T-cell (primary cell): ENCODE measurements at regions not wholly inside any gene's neighbourhood (a gene's known extent, or its start where the extent isn't known, plus 50 kb on each side); places are given as distances from the start of the nearest gene placed in this dataset.

Experiments
- ATAC-seq, 4 experiments: fragments of 200-7000 bp in 3 of 4; fragments of 150-1000 bp in 1 of 4; cut with Tn5 transposase; replicated peaks in 1 of 4; 1 replicate in 3 of 4; 2 replicates in 1 of 4; pipeline ENCODE4 v1.10.0; 2021; ENCODE audit warnings: moderate library complexity in 3 of 4, mild to moderate bottlenecking in 2 of 4, moderate number of reproducible peaks in 1 of 4
- CTCF ChIA-PET, 2 donors: fragments of 300-600 bp; sonication (Branson Sonifier 250); formaldehyde crosslinking; loops; one replicate each; lab custom pipeline; 2022; ENCODE audit warnings: antibody characterized with exemption in 2 of 2; lab: Charles Lee
- POLR2A ChIA-PET, 2 donors: fragments of 300-600 bp; sonication (Branson Sonifier 250); formaldehyde crosslinking; loops; one replicate each; lab custom pipeline; 2022; ENCODE audit warnings: antibody characterized with exemption in 2 of 2; lab: Charles Lee
- DNase-seq, 35 experiments: peaks; one replicate each; pipeline versions ENCODE4 v3.0.0 to v3.0.0-alpha.2; 2013 to 2023
- H3K27ac ChIP-seq: one replicate; pipeline ENCODE4 v1.5.1; 2013; ENCODE audit warnings: low read length
- H3K27me3 ChIP-seq, 2 experiments: replicated peaks in 1 of 2; 1 replicate in 1 of 2; 2 replicates in 1 of 2; pipeline versions ENCODE4 v1.6.1 to v1.7.0; 2013; ENCODE audit warnings: low read length in 1 of 2, mixed read lengths in 1 of 2; ENCODE audit not compliant: control insufficient read depth in 2 of 2, insufficient read depth in 2 of 2; ENCODE audit errors: extremely low read depth in 1 of 2
- H3K36me3 ChIP-seq, 2 donors: 1 replicate in 1 of 2; 2 replicates in 1 of 2; pipeline versions ENCODE4 v1.6.1 to v1.7.0; 2013; ENCODE audit warnings: low read length in 1 of 2; ENCODE audit not compliant: control insufficient read depth in 2 of 2, insufficient read depth in 1 of 2; ENCODE audit errors: extremely low read depth in 1 of 2
- H3K4me1 ChIP-seq, 2 experiments: 1 replicate in 1 of 2; 2 replicates in 1 of 2; pipeline versions ENCODE4 v1.6.1 to v1.7.0; 2013; ENCODE audit warnings: low read length in 2 of 2, mixed read lengths in 1 of 2; ENCODE audit not compliant: insufficient read depth in 2 of 2, control insufficient read depth in 1 of 2; ENCODE audit errors: extremely low read depth in 1 of 2
- H3K4me3 ChIP-seq, 2 donors: 1 replicate in 1 of 2; 2 replicates in 1 of 2; pipeline versions ENCODE4 v1.5.1 to v1.7.0; 2013; ENCODE audit warnings: mild to moderate bottlenecking in 2 of 2, low read length in 1 of 2, moderate library complexity in 1 of 2; ENCODE audit not compliant: control insufficient read depth in 1 of 2; ENCODE audit errors: extremely low read depth in 1 of 2
- H3K9me3 ChIP-seq: 2 replicates; pipeline ENCODE4 v1.7.0; 2013
- H3K27ac Mint-ChIP-seq, 2 donors: one replicate each; pipeline ENCODE4 v1.8.0; 2020 to 2021; ENCODE audit warnings: mild to moderate bottlenecking in 2 of 2, mixed read lengths in 2 of 2
- H3K27me3 Mint-ChIP-seq, 2 donors: one replicate each; pipeline ENCODE4 v1.8.0; 2021 to 2022; ENCODE audit warnings: mixed read lengths in 2 of 2
- H3K36me3 Mint-ChIP-seq: one replicate; pipeline ENCODE4 v1.8.0; 2021; ENCODE audit warnings: mixed read lengths
- H3K4me1 Mint-ChIP-seq, 3 donors: one replicate each; pipeline ENCODE4 v1.8.0; 2020 to 2022; ENCODE audit warnings: mixed read lengths in 3 of 3, mild to moderate bottlenecking in 1 of 3
- H3K4me3 Mint-ChIP-seq, 3 donors: one replicate each; pipeline ENCODE4 v1.8.0; 2020 to 2022; ENCODE audit warnings: mild to moderate bottlenecking in 3 of 3, mixed read lengths in 3 of 3, moderate library complexity in 3 of 3
- H3K9me3 Mint-ChIP-seq, 3 donors: one replicate each; pipeline ENCODE4 v1.8.0; 2020 to 2022; ENCODE audit warnings: mixed read lengths in 3 of 3
- WGBS: methylation state at CpG from one replicate; pipeline ENCODE4 v1.1.5; 2013; ENCODE audit warnings: missing lambda C conversion rate; ENCODE audit not compliant: insufficient coverage; 5-methylcytosine and 5-hydroxymethylcytosine counted together

DNA sequence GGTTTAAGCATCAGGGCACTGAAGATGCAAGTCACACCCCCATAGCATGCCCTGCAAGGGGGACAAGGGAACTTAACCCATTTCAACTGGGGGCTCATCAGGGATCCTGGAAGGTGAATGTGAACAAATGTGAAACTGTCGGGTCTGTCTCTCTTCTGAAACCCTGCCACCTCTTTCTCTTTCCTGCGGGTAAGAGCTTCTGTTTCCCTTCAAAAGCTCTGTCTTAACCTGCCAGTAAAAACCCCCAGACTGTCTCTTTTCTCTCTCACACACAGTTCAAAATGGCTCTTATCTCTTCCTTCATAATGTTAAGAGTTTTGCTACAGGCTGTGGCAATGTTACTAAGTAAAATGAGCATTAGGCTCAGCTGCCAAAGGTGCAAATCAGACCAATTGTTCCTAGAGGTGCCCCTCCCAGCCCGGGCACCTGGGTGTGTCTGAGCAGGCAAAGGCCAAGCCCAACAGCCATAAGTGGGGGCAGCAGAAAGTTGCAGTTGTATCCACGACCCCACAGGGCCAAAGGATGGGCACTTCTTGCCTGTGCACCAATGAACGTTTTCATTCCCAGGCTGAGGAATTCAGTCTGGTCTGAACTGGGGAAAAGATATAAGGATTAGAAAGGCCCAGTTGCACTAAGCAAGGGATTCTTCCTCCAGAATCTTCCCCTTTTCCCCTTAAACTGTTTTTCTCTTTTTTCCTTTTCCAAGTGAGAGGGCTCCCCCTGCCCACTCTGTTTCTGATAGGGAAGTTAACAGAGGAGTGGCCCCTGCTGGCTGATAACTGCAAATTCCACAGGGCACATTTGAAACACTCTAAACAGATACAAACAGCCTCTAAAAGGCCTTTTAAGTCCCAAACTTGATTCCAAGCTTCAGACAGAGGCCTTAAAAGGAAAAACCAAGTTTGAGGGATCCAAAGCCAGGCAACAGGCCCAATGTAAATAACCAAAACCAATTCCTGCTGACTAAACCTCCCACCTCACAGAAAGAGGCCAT lies 113.8 kb upstream of the EPHA6 start:
- H3K27ac ChIP-seq: no peak overlapping the region
- H3K4me1 Mint-ChIP-seq: no peaks in the 10 kb centered on the region
- H3K4me3 Mint-ChIP-seq: no peak overlapping the region
- ATAC-seq (no peak), DNase-seq (no peak)
- WGBS: 82% methylated on average over 5 of the region's 5 CpGs
- H3K36me3 ChIP-seq: no peaks in the 10 kb centered on the region
- H3K36me3 Mint-ChIP-seq: no peaks in the 10 kb centered on the region
- peaks cover 14 to 29% (median 18%) of the 10 kb centered on the region in 3 donors for H3K9me3 Mint-ChIP-seq
- H3K4me3 ChIP-seq: no peak overlapping the region
- H3K27me3 Mint-ChIP-seq: no peaks in the 10 kb centered on the region
- no peaks in the 10 kb centered on the region for H3K27me3 ChIP-seq
- H3K27ac Mint-ChIP-seq: no peak overlapping the region
- POLR2A ChIA-PET: no interaction called here
- no peaks in the 10 kb centered on the region for H3K9me3 ChIP-seq
- H3K4me1 ChIP-seq: no peaks in the 10 kb centered on the region
- CTCF ChIA-PET: no interaction called here

DNA sequence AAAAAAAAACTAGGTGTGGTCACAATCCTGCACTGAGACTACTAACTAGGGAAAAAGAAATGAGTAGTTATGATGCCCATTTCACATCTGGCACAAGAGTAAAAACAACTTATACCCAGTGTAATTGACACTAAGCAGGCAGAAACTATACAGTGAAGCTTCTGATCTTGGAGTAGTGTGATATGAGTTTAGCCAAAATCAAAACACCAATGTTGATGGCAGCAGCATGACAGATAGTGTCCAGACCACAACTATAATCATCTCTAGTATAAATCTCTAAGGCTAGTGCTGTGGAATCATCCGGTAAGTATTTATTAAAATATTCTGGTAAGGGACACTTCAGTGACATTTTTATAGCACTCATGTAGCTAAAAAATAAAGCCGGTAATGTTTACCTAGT lies 108.5 kb upstream of the EPHA6 start:
- Mint-ChIP-seq H3K36me3 (no peaks in the 10 kb centered on the region), H3K27me3 (no peaks in the 10 kb centered on the region), H3K27ac (no peak overlapping the region), H3K4me1 (no peaks in the 10 kb centered on the region), H3K4me3 (no peak overlapping the region), H3K9me3 (peaks cover 4 to 11% (median 8%) of the 10 kb centered on the region in 3 donors)
- no peak for ATAC-seq
- ChIA-PET POLR2A (no interaction called here), CTCF (no interaction called here)
- H3K4me3 ChIP-seq: no peak overlapping the region
- H3K4me1 ChIP-seq: no peaks in the 10 kb centered on the region
- no peak overlapping the region for H3K27ac ChIP-seq
- H3K27me3 ChIP-seq: no peaks in the 10 kb centered on the region
- DNase-seq: no peak
- no CpG with 5 or more reads among the region's 2 CpGs for WGBS
- H3K9me3 ChIP-seq: peaks cover 2% of the 10 kb centered on the region
- no peaks in the 10 kb centered on the region for H3K36me3 ChIP-seq

DNA sequence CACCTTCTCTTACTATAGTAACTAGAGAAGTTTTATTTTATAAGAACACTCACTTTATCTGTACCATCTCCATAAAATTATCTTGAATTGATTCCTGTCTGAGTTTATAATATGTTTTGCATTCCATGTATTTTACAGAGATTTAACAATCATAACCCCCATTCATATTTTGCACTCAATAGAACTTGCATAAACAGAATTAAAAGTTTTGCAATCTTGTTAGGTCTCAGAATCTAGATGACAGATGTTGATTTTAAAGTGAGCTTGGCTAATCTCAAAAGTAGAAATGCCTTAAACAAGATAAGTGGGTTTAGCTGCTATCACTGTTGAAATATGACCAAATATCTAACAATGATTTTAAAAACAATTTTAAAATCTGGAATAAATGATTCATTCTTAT lies 107.9 kb upstream of the EPHA6 start:
- Mint-ChIP-seq H3K27me3 (no peaks in the 10 kb centered on the region), H3K27ac (no peak overlapping the region), H3K4me3 (no peak overlapping the region), H3K4me1 (no peaks in the 10 kb centered on the region), H3K36me3 (no peaks in the 10 kb centered on the region), H3K9me3 (peaks cover 4 to 11% (median 8%) of the 10 kb centered on the region in 3 donors)
- no peak for ATAC-seq
- Histone ChIP-seq H3K4me3 (no peak overlapping the region), H3K27me3 (no peaks in the 10 kb centered on the region), H3K27ac (no peak overlapping the region), H3K4me1 (no peaks in the 10 kb centered on the region), H3K36me3 (no peaks in the 10 kb centered on the region), H3K9me3 (peaks cover 2% of the 10 kb centered on the region)
- ChIA-PET POLR2A (no interaction called here), CTCF (no interaction called here)
- no peak for DNase-seq

DNA sequence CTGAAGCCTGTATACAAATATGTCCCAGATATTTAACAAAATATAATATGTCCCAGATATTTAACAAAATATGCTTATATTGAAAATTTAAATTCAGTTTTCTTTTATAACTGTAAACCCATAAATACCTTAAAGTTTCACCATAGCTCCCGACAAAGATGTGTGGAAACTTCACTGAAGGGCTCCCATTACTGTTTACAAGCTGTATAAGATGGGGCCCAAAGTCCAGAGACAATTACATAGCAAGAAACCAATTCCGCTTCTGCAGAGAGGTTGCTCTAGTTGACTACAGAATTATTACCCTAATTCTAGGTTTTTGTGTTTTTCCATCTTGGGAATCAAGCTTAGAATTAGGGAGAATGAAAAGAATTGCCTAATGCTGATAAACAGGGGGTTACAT lies 102.6 kb upstream of the EPHA6 start:
- Mint-ChIP-seq H3K4me1 (no peaks in the 10 kb centered on the region), H3K27me3 (no peaks in the 10 kb centered on the region), H3K36me3 (no peaks in the 10 kb centered on the region), H3K27ac (no peak overlapping the region), H3K9me3 (peaks cover 3 to 21% (median 4%) of the 10 kb centered on the region in 3 donors), H3K4me3 (no peak overlapping the region)
- no peak for ATAC-seq
- Histone ChIP-seq H3K4me3 (no peak overlapping the region), H3K27me3 (no peaks in the 10 kb centered on the region), H3K9me3 (peaks cover 4% of the 10 kb centered on the region), H3K27ac (no peak overlapping the region), H3K36me3 (no peaks in the 10 kb centered on the region), H3K4me1 (no peaks in the 10 kb centered on the region)
- no CpG with 5 or more reads among the region's 2 CpGs for WGBS
- POLR2A ChIA-PET: interaction anchor here in 1 of 2 donors (0.7 kb wide), 1 partner anchor 14 kb away, joined by 3 read pairs; no protein-coding TSS in a partner anchor
- CTCF ChIA-PET: no interaction called here
- no peak for DNase-seq

DNA sequence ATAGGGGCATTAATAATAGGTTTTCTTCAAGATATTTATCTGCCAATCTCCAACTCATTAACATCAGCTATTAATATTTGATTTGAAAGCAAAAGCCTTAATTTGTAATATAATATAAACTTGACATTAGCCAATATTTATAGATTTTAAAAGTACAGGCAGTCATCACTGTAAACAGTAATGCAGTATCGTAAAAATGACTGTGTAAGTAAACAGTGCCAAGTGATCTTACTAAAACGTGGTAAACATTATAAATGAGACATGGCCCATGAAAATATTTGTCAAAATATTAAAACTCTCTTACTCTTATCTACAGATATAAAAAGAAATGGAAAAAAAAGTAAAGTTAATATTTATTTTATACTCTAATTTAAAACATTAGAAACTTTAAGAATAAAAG lies 101.6 kb upstream of the EPHA6 start:
- peaks cover 4% of the 10 kb centered on the region for H3K9me3 ChIP-seq
- no peaks in the 10 kb centered on the region for H3K4me1 ChIP-seq
- no peaks in the 10 kb centered on the region for H3K36me3 ChIP-seq
- ChIA-PET CTCF (no interaction called here), POLR2A (interaction anchor here in 1 of 2 donors (0.7 kb wide), 1 partner anchor 15 kb away, joined by 3 read pairs; no protein-coding TSS in a partner anchor)
- Mint-ChIP-seq H3K27me3 (no peaks in the 10 kb centered on the region), H3K4me1 (no peaks in the 10 kb centered on the region), H3K27ac (no peak overlapping the region), H3K9me3 (peaks cover 3 to 21% (median 4%) of the 10 kb centered on the region in 3 donors), H3K36me3 (no peaks in the 10 kb centered on the region), H3K4me3 (no peak overlapping the region)
- ATAC-seq: no peak
- no peaks in the 10 kb centered on the region for H3K27me3 ChIP-seq
- H3K27ac ChIP-seq: no peak overlapping the region
- no peak for DNase-seq
- H3K4me3 ChIP-seq: no peak overlapping the region
- no CpG with 5 or more reads among the region's 2 CpGs for WGBS

DNA sequence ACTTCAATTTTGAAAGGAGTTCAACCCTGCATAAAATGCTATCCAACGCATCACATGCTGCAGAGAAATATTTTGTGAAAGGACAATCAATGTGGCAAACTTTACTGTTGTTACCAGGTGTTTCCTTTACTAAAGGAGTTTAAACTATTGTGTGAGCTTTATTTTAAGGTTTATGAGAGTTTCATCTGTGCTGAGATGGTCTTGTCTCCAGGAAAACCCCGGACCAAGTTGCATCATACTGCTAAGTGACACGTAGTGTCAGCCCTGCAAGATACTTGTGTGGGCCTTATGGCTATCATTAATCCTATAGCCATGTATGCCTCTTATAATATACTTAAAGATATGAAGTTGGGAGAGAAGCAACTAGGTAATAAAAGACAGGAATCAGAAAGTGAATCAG lies 94.5 kb upstream of the EPHA6 start:
- H3K27me3 Mint-ChIP-seq: no peaks in the 10 kb centered on the region
- no peak overlapping the region for H3K4me3 ChIP-seq
- H3K4me1 ChIP-seq: no peaks in the 10 kb centered on the region
- ATAC-seq: no peak
- H3K27me3 ChIP-seq: no peaks in the 10 kb centered on the region
- H3K27ac ChIP-seq: no peak overlapping the region
- CTCF ChIA-PET: no interaction called here
- H3K36me3 ChIP-seq: no peaks in the 10 kb centered on the region
- H3K9me3 ChIP-seq: no peaks in the 10 kb centered on the region
- POLR2A ChIA-PET: no interaction called here
- no peaks in the 10 kb centered on the region for H3K4me1 Mint-ChIP-seq
- H3K9me3 Mint-ChIP-seq: peaks cover 4 to 10% (median 5%) of the 10 kb centered on the region in 3 donors
- no CpG with 5 or more reads among the region's 3 CpGs for WGBS
- no peak overlapping the region for H3K27ac Mint-ChIP-seq
- DNase-seq: no peak
- no peaks in the 10 kb centered on the region for H3K36me3 Mint-ChIP-seq
- H3K4me3 Mint-ChIP-seq: no peak overlapping the region
